Left forelimb (tissue), 1 donor: ENCODE measurements at regions not wholly inside any gene's neighbourhood (a gene's known extent, or its start where the extent isn't known, plus 50 kb on each side); places are given as distances from the start of the nearest gene placed in this dataset.

Source experiments
- DNase-seq: peaks from one replicate; pipeline ENCODE4 v3.0.0-alpha.2; 2018; ENCODE audit warnings: low spot score

DNA sequence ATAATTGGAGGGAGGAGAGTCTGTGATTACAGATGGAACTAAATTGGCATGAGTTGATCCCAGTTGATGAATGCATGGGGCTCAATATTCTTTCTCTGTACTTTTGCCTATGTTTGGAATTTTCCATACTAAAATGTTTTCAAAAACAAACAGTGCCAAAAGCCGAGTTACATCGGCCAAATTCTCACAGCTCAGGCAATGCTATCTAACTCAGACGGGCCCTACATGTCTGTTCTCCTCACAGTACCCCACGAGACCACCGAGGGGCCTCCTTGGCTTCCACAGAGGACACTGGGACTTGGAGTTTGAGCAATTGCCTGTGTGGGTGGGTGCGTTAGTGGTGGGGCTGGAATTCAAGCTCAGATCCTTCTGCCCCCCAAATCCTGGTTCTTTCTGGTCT lies 413.2 kb downstream of the CDH26 start:
- no peak for DNase-seq

GRCh38 chr20:60372275-60372674 lies 414.1 kb downstream of the CDH26 start:
- DNase-seq = no peak

DNA sequence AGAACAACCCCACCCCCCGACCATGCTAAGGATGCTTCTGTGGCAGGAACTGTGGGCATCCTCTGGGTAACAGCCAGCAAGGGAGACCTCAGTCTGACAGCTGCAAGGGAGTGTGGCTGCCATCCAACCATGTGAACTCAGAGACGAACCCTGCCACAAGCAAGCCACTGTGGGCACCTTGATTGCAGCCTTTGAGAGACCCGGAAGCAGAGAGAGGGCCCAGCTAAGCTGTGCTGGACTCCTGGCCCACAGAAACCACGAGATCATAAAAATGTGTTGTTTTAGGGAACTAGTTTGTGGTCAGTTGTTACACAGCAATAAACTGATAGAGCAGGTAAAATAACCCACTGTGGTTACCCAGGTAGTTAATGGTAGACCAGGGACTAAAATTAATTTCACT lies 414.6 kb downstream of the CDH26 start:
- DNase-seq = no peak

DNA sequence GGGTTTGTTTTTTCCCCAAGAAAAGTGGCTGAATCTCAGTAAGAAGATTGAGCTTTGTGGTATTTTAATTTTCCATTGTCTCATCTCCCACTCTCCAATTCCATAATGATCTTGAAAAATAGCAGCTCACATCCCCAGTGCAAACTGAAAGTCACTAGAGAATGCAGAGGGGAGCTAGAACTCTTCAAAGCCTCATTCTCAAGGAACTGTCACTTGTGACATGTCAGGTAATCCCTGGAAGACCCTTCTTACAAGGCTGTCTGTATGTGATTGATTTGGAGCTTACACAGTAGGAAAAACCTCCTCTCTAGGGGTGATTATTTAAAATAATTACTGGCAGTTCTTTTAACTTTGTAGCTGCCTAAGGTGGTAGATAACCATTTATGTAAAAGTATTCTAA lies 420.4 kb downstream of the CDH26 start:
- DNase-seq = no peak

DNA sequence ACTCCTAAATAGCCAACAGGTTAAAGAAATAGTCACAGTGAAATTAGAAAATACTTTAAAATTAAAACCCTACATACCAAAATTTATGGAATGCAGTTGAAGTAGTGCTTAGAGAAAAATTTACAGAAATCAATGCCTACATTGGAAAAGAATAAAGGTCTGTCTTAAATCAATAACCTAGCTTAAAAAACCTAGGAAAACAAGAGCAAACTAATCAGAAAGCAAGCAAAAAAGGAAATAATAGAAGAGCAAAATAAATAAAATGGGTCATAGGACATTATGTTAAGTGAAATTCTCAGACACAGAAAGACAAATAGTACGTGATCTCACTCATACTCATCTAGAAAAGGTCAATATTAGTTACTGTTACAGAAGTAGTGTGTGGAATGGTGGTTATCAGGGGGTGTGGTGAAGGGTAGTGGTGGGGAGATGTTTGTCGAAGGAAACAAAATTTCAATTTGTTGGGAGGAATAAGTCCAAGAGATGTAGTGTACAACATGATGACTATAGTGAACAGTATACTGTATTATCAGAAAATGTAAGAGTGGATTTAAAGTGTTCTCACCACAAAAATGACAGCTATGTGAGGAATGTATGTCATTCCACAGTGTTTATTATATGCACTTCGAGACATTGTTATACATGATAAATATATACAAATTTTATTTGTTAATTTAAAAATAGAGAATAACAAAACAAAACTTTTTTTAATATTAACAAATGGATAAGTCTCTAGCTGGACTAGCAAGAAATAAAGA lies 423.6 kb downstream of the CDH26 start:
- DNase-seq = no peak

GRCh38 chr20:60389441-60389840 lies 431.2 kb downstream of the CDH26 start:
- no peak for DNase-seq

DNA sequence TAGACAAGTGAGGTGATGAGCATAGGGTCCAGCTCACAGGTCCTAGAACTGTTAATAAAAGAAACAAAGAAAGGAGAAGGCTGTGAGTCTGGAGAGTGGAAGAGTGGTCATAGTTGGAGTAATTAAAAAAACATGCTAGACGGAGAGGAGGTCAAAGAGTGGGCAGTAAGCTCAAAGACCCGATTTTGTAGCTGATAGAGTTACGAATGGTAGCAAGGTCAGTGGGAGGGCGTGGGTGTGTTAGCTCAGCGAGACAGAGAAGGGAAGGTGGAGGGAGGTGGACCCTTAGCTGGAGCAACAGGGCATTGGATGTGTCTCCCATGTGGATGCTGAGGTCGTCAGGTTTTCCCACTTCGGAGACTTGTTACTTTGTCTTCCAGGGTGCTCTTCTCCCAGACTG lies 431.7 kb downstream of the CDH26 start:
- no peak for DNase-seq

DNA sequence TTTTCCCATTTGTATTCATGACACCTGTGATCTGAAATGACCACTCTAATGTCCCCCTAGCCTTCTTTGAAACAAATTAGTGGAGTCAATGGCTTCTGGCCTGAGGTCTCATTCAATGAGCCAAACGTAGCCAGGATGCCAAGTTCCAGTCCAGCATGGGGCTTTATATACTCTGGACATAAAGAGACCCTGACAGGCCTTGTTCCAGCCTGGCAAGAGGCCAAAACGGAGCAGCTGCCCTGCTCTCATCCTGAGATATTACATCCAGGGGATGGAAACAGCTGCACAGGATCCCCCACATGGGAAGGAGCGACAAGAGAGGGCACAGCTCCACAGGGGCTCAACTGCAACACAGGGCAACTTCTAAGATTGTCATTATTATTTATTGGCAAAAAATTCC lies 437.8 kb downstream of the CDH26 start:
- peak; percentile 73 for DNase-seq

GRCh38 chr20:60400567-60400966 lies 442.3 kb downstream of the CDH26 start:
- no peak for DNase-seq

- DNase-seq = no peak
Observed at GRCh38 chr20:60402189-60403058, 444.2 kb downstream of the CDH26 start.

DNA sequence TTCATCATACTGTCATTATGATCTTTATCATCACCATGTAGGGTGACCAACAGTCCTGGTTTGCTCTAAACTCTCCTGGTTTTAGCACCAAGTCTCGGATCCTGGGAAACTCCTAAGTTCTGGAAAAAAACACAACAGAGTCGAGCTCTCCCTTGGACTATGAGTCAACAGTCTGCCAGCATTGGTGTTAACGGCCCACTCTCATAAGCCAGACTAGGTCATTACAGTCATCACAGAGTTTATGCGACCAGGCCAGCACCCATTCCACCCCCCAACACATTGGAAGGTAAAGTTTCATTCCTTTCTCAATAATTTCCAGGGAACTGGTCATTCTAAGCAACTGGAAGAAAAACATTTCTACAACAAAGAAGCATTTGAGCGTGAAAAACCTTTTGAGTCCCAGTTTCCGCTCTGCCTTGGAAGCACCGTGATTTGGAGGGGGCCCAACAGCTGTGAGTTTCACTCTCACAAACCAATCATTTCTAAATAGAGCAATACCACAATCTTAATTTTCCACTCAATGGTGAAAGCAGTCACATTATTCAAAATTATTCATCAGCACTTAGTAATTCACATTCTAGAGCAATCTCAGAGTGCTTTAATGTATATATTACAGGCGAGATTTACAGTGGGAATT lies 445.0 kb downstream of the CDH26 start:
- DNase-seq = no peak

DNA sequence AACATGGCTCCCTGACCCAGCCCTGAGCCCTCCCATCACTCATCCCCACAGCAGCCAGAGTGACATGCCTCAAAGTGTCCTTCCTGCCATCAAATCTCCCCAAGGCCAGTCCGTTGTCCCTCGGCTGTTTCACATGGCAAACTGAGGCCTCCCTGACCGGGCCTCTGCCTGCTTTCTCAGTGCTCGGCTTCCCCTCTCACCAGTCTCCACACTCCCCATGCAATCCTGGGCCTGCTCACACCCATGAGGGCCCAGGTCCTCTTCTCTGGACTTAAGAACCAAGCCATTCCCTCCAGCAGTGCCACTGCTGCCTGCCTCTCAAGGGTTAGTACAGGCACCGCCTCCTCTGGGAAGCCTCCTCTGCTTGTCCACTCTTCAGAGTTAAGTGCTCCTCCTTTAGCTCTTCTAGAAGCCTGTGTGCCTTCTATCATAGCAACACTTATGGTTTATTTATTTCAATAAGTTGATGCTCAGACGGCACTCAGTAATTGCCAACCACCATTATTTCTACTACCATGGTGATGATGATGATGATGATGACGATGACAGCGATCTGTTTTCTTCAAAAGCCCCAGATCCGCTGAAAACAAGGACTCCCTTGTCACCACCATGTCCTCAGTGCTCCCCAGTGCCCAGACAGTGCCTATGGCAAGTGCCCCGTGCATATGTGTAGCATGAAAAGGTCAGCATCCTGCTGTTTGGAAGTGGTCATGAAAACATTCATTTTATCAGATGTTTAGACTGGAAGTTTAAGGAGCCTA lies 449.0 kb downstream of the CDH26 start:
- no peak for DNase-seq

- DNase-seq = no peak
Observed at GRCh38 chr20:60407938-60408337, 449.7 kb downstream of the CDH26 start.

GRCh38 chr20:60408435-60408834 lies 450.2 kb downstream of the CDH26 start:
- DNase-seq = no peak

GRCh38 chr20:60410618-60411264 lies 452.5 kb downstream of the CDH26 start:
- no peak for DNase-seq

- no peak for DNase-seq
Observed at GRCh38 chr20:60411813-60412212, 453.6 kb downstream of the CDH26 start.

- DNase-seq = no peak
Observed at GRCh38 chr20:60420676-60421229, 462.5 kb downstream of the CDH26 start.

- DNase-seq = no peak
Observed at GRCh38 chr20:60422848-60423247, 464.6 kb downstream of the CDH26 start.

DNA sequence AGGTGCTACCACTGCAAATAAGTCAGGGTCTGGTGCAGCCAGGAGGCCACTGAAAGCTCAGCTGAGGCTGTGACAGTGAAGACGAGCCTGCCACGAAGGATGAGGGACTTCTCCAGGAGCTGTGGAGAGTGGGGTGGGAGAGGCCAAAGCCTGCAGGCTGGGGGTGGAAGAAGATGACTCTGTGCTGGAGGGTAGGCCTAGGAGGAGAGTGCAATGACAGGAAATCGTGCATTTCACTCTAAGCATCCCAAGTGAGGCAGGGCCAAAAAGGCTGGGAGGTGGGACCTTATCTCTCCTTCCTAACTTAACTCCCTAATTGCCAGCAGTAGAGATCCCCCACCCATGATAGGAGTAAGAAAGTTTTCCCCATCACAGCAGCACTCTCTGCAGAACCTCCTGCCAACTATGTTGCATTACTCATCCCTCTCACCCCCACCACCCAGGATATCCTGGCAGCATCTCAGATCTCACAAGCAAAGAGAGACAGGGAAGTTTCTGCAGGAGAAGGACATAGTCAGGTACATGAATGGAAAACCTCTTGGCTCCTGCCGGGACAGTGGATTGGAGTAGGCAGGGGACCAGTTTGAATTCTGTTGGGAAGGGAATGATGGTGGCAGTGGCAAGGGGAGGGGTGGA lies 466.2 kb downstream of the CDH26 start:
- no peak for DNase-seq

DNA sequence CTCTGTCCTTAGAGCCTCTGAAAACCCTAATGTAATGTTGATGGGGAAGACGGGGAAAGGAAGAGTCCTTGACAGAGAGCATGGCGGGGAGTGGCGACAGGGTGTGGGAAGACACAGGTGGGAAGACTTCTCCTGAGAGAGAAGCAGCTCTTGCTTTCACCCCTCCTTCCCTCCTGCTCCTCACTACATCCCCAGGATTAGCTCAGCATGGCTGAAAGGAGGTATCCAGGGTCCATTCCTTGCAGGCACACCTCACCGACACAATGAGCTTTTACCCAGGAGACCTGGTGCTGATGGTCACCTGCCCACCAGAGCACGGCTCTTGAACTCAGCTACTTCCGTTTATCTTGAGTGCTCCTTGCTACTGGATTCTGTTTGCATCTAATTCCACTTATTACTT lies 469.3 kb downstream of the CDH26 start:
- no peak for DNase-seq

DNA sequence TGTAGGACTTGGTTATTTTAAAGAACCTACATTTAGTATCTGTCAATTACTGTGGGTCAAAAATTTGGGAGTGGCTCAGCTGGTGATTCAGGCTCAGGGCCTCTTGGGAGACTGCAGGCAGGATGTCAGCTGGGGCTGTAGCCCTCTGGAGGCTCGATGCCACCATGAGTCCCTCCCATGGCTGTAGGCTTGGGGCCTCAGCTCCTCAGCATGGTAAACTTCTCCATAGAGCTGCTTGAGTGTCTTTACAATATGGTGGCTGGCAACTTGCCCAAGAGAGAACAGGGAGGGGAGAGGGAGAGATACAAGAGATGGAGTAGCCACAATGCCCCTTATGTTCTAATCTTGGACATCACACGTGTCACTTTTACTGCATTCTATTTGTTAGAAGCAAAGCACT lies 470.4 kb downstream of the CDH26 start:
- DNase-seq = no peak
